HepG2 (cell line): ENCODE measurements at regions not wholly inside any gene's neighbourhood (a gene's known extent, or its start where the extent isn't known, plus 50 kb on each side); places are given as distances from the start of the nearest gene placed in this dataset.

Source experiments
- BCL6 ChIP-seq: IDR thresholded peaks from 2 replicates; pipeline ENCODE4 v1.6.1; 2016; ENCODE audit warnings: missing genetic modification reagents, missing compliant biosample characterization
- CBX5 ChIP-seq: sonication (generic); formaldehyde crosslinking; IDR thresholded peaks from 2 replicates; pipeline ENCODE4 v1.4.0; 2020; ENCODE audit warnings: missing genetic modification reagents, borderline replicate concordance
- DNMT3B ChIP-seq: conservative IDR thresholded peaks from 2 replicates; pipeline ENCODE4 v1.6.1; 2016; ENCODE audit warnings: missing biosample characterization, control low read depth
- DR1 ChIP-seq: sonication (generic); formaldehyde crosslinking; IDR thresholded peaks from 2 replicates; pipeline ENCODE4 v1.8.0; 2021; ENCODE audit warnings: mild to moderate bottlenecking, missing genetic modification reagents, inconsistent platforms
- ELF1 ChIP-seq: sonication (generic); formaldehyde crosslinking; IDR thresholded peaks from 2 replicates; pipeline ENCODE4 v1.4.0; 2020; ENCODE audit warnings: missing genetic modification reagents
- KAT8 ChIP-seq: IDR thresholded peaks from 2 replicates; pipeline ENCODE4 v1.6.1; 2016; ENCODE audit warnings: missing genetic modification reagents, missing compliant biosample characterization
- KDM3A ChIP-seq: IDR thresholded peaks from 2 replicates; pipeline ENCODE4 v1.6.1; 2018; ENCODE audit warnings: low read depth, missing compliant biosample characterization
- KDM6A ChIP-seq: IDR thresholded peaks from 2 replicates; pipeline ENCODE4 v1.6.1; 2016; ENCODE audit warnings: low read depth
- MED1 ChIP-seq: sonication (generic); formaldehyde crosslinking; IDR thresholded peaks from 2 replicates; pipeline ENCODE4 v1.4.0; 2020; ENCODE audit warnings: missing genetic modification reagents
- MEIS1 ChIP-seq: sonication (generic); formaldehyde crosslinking; IDR thresholded peaks from 2 replicates; pipeline ENCODE4 v1.9.0; 2021; ENCODE audit warnings: mild to moderate bottlenecking, missing genetic modification reagents, moderate library complexity, borderline replicate concordance
- MNT ChIP-seq: fragments of 450-650 bp; IDR thresholded peaks from 2 replicates; pipeline ENCODE4 v1.6.1; 2016
- PHF8 ChIP-seq: sonication (generic); formaldehyde crosslinking; IDR thresholded peaks from 2 replicates; pipeline ENCODE4 v1.5.0; 2020; ENCODE audit warnings: missing genetic modification reagents
- PITX1 ChIP-seq: sonication (generic); formaldehyde crosslinking; IDR thresholded peaks from 2 replicates; pipeline ENCODE4 v1.5.1; 2020; ENCODE audit warnings: mild to moderate bottlenecking, missing genetic modification reagents
- RXRB ChIP-seq: IDR thresholded peaks from 2 replicates; pipeline ENCODE4 v1.6.1; 2016; ENCODE audit warnings: borderline replicate concordance, missing genetic modification reagents, missing compliant biosample characterization
- SIX4 ChIP-seq: sonication (generic); formaldehyde crosslinking; IDR thresholded peaks from 2 replicates; pipeline ENCODE4 v1.4.0; 2020; ENCODE audit warnings: missing genetic modification reagents
- SMARCE1 ChIP-seq: fragments of 450-650 bp; IDR thresholded peaks from 2 replicates; pipeline ENCODE4 v1.6.1; 2017; ENCODE audit warnings: borderline replicate concordance
- SRSF9 ChIP-seq: fragments of 200-400 bp; formaldehyde crosslinking; IDR thresholded peaks from 2 replicates; pipeline ENCODE4 v1.6.1; 2018; ENCODE audit warnings: borderline replicate concordance, mild to moderate bottlenecking, low read depth, low read length; ENCODE audit not compliant: insufficient read depth, poor library complexity, severe bottlenecking
- U2AF2 ChIP-seq: fragments of 200-400 bp; formaldehyde crosslinking; IDR thresholded peaks from 2 replicates; pipeline ENCODE4 v1.6.1; 2017; ENCODE audit warnings: low read depth, mild to moderate bottlenecking, low read length
- ZBTB7B ChIP-seq: sonication (generic); formaldehyde crosslinking; IDR thresholded peaks from 2 replicates; pipeline ENCODE4 v1.4.0; 2020; ENCODE audit warnings: missing genetic modification reagents
- ZNF17 ChIP-seq: sonication (generic); formaldehyde crosslinking; IDR thresholded peaks from 2 replicates; pipeline ENCODE4 v1.5.0; 2020; ENCODE audit warnings: mild to moderate bottlenecking, missing genetic modification reagents
- ZNF451 ChIP-seq: sonication (generic); formaldehyde crosslinking; IDR thresholded peaks from 2 replicates; pipeline ENCODE4 v1.5.0; 2020; ENCODE audit warnings: mild to moderate bottlenecking, missing genetic modification reagents
- ZNF556 ChIP-seq: sonication (generic); formaldehyde crosslinking; IDR thresholded peaks from 2 replicates; pipeline ENCODE4 v1.4.0; 2020; ENCODE audit warnings: mild to moderate bottlenecking, missing genetic modification reagents, borderline replicate concordance
- ZNF569 ChIP-seq: sonication (generic); formaldehyde crosslinking; IDR thresholded peaks from 2 replicates; pipeline ENCODE4 v1.5.0; 2020; ENCODE audit warnings: mild to moderate bottlenecking, missing genetic modification reagents, moderate library complexity, borderline replicate concordance
- ZNF788 ChIP-seq: sonication (generic); formaldehyde crosslinking; IDR thresholded peaks from 2 replicates; pipeline ENCODE4 v1.5.0; 2020; ENCODE audit warnings: mild to moderate bottlenecking, missing genetic modification reagents, borderline replicate concordance
- TF ChIP-seq, protein P1 (sequence below): sonication (generic); formaldehyde crosslinking; IDR thresholded peaks from 2 replicates; pipeline ENCODE4 v1.8.1; 2023; ENCODE audit warnings: missing genetic modification reagents, mild to moderate bottlenecking, borderline replicate concordance
- TF ChIP-seq, protein P2 (sequence below): sonication (generic); IDR thresholded peaks from 2 replicates; pipeline ENCODE4 v1.6.1; 2016; ENCODE audit warnings: low read depth, borderline replicate concordance
- TF ChIP-seq, protein P3 (sequence below): sonication (generic); formaldehyde crosslinking; IDR thresholded peaks from 2 replicates; pipeline ENCODE4 v1.8.0; 2023; ENCODE audit warnings: mild to moderate bottlenecking, missing genetic modification reagents

DNA sequence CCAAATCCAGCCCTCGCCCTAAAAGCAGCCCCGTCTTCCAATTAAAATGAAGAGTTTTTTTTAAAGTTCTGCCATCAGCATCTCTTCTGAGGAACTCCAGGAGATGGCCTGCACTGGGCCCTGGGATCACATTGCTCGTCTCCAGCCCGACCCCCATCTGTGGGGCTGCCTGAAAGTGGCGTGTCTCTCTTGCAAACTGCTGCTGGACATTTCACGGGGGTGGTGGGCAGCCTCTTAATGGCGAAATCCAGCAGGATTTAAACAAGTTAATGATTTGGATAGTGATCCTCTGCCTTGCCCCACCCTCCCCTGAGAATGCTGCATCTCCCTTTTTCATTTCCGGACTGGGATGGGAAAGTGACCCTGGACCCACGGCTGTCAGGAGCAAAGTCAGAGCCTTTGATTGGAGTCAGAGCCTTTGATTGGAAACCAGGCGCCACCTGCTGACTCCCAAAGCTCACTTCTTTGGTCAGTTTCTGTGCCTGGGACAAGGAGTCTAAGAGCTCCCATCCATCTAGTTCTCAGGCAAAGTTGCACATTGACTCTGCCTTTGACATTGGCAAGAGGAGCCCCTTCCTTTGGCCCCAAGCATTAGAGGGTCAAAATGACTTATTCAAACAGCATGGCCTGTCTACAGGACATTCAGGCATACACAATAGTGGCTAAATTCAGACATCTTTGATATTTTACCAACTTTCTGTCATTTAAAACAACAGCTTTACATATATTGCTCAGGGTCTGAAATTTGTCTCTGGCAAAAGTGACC, 155.2 kb downstream of the SH3BP4 start (continued):
- TF ChIP-seq KAT8 (peak; percentile 49; the same call in 1 of the 2 replicates), KDM3A (CRISPR knock-in tag) (peak; percentile 85; the same call in 1 of the 2 replicates), SRSF9 (no peak), CBX5 (CRISPR knock-in tag) (0 out of 2 replicates have a peak, but pooled peaks have one; percentile 48), MNT (no peak), SIX4 (CRISPR knock-in tag) (peak; percentile 27; the same call in 1 of the 2 replicates), ZNF451 (CRISPR knock-in tag) (no peak), MEIS1 (CRISPR knock-in tag) (peak; percentile 33; the same call in 1 of the 2 replicates), ZNF556 (CRISPR knock-in tag) (no peak), PITX1 (CRISPR knock-in tag) (peak; percentile 36; the same call in 1 of the 2 replicates), ZNF17 (no peak), RXRB (CRISPR knock-in tag) (peak; percentile 60), DNMT3B (CRISPR knock-in tag) (0 out of 2 replicates have a peak, but pooled peaks have one; percentile 41), DR1 (CRISPR knock-in tag) (no peak), ZNF788 (peak; percentile 41; the same call in 1 of the 2 replicates), PHF8 (CRISPR knock-in tag) (0 out of 2 replicates have a peak, but pooled peaks have one; percentile 31), ELF1 (CRISPR knock-in tag) (peak; percentile 69), U2AF2 (no peak), ZBTB7B (CRISPR knock-in tag) (peak; percentile 53; the same call in 1 of the 2 replicates), SMARCE1 (no peak), ZNF569 (CRISPR knock-in tag) (0 out of 2 replicates have a peak, but pooled peaks have one; percentile 34), BCL6 (CRISPR knock-in tag) (peak; percentile 31; the same call in 1 of the 2 replicates), KDM6A (no peak), MED1 (CRISPR knock-in tag) (peak; percentile 43; the same call in 1 of the 2 replicates)
- TF ChIP-seq, protein P1, sequence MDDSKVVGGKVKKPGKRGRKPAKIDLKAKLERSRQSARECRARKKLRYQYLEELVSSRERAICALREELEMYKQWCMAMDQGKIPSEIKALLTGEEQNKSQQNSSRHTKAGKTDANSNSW, result no peak
- TF ChIP-seq, protein P2, sequence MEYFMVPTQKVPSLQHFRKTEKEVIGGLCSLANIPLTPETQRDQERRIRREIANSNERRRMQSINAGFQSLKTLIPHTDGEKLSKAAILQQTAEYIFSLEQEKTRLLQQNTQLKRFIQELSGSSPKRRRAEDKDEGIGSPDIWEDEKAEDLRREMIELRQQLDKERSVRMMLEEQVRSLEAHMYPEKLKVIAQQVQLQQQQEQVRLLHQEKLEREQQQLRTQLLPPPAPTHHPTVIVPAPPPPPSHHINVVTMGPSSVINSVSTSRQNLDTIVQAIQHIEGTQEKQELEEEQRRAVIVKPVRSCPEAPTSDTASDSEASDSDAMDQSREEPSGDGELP, result no peak
- TF ChIP-seq, protein P3, sequence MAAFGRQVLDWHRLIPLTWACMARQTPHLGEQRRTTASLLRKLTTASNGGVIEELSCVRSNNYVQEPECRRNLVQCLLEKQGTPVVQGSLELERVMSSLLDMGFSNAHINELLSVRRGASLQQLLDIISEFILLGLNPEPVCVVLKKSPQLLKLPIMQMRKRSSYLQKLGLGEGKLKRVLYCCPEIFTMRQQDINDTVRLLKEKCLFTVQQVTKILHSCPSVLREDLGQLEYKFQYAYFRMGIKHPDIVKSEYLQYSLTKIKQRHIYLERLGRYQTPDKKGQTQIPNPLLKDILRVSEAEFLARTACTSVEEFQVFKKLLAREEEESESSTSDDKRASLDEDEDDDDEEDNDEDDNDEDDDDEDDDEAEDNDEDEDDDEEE (CRISPR knock-in tag), result 0 out of 2 replicates have a peak, but pooled peaks have one; percentile 36
